NCI-H1105 treated with DMSO at 0.1 percent for 48 hours (cell line): ENCODE measurements at regions not wholly inside any gene's neighbourhood (a gene's known extent, or its start where the extent isn't known, plus 50 kb on each side); places are given as distances from the start of the nearest gene placed in this dataset.
"Not testable (repeated sequence)": the region's sequence is repeated elsewhere in the genome, so short reads cannot be mapped to it uniquely, and the experiment has no call there.

Experiments
- DNase-seq: peaks from one replicate; lab custom pipeline; 2025; lab: John Stamatoyannopoulos, UW

DNA sequence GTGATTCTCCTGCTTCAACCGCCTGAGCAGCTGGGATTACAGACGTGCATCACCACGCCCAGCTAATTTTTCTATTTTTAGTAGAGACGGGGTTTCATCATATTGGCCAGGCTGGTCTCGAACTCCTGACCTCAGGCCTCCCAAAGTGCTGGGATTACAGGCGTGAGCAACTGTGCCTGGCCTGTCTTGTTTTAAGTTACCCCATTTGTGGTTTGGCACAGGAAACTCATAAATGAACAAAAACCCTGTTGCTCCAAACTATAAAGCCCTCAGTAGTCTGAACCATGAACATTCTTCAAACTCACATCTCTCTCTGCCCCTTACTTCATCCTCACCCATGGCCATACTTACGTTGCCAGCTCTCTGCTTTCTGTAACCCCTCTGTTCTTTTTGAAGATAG, 61.7 kb downstream of the RHOU start:
- not testable (repeated sequence) for DNase-seq

GRCh38 chr1:228798035-228798434, 62.8 kb downstream of the RHOU start:
- DNase-seq, result no peak

DNA sequence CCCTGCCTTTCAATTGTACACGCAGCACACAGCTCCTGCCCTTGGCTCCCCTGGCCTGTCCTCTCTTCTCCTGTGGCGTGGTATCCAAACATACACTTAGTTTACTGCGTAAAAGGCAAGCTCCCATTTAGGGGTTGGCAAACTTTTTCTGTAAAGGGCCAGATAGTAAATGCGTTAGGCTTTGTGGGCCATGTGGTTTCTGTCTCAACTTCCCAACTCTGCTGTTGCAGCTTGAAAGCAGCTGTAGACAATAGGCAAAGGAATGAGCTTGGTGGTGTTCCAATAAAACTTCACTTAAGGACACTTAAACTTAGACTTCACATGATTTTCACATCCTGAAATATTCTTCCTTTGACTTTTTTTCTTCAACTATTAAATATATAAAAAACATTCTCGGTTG, 63.3 kb downstream of the RHOU start:
- no peak for DNase-seq

DNA sequence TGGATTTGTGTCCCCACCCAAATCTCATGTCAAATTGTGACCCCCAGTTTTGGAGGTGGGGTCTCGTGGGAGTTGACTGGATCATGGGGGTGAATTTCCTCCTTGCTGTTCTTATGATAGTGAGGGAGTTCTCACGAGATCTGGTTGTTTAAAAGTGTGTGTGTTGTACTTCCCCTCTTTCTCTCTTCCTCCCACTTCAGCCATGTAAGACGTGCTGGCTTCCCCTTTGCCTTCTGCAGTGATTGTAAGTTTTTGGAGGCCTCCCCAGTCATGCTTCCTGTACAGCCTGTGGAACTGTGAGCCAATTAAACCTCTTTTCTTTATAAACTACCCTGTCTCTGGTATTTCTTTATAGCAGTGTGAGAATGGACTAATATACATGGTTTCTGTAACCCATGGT, 64.6 kb downstream of the RHOU start:
- DNase-seq, result no peak

GRCh38 chr1:228801068-228801467, 65.8 kb downstream of the RHOU start:
- DNase-seq, result no peak

DNA sequence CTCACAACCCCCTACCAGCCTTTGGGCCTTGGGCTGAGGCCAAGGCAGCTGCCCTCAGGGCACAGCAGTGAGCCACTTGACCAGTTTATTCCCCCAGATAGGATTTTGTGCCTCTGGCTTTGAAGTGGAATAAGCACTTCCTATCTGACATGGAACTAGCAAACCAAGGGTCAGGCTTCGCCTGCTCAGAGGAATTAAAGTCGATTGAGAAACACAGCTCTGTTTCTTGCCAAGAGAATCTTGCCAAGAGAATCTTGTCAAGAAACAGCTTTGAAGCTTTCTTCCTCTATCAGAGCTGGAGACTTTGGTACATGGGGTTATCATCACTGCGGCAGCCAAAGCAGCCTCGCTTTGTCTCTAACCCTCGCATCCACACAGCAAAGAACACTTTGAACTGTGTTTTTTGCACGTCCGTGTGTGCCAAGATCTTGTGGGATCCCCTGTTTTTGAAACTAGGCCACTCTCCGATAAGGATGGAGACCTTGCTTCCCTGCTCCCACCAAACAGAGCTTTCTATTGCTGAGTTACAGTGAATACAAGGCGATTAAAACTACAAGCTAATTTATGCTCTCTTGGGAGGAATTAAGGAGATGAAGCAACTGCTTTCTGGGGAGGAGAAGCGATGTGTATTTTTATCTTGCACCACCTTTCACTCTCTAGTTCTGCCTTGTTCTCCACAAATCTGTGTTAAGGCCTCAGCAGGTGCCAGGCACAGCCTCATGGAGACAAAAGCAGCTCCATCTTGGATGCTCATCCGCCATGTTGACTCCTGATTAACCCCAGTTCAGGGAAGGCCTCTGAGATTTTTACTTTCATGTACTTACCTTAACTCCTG, 67.3 kb downstream of the RHOU start:
- DNase-seq, result peak; percentile 24

DNA sequence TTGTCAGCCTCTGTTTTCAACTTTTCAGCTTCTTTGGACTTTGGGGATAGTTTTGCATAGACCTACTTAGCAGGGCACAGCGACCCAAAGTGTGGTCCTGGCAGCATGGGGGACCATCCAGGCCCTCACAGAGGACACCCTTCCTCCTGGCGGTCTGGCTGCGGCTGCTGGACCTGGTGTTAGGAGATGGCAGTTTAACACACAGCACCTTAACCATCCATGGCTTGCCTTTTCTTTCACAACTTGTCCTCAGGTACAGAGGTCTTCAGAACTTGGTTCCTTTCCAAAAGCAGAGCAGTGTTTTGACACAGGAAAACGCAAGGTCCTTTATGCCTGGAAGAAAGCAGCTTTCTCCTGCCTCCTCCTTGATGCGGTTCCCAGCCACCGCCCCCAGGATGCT, 68.1 kb downstream of the RHOU start:
- DNase-seq, result no peak

GRCh38 chr1:228804173-228804572, 68.9 kb downstream of the RHOU start:
- no peak for DNase-seq

GRCh38 chr1:228804640-228805413, 69.5 kb downstream of the RHOU start:
- DNase-seq, result no peak

- no peak for DNase-seq
Measured at GRCh38 chr1:228807904-228808605, 72.8 kb downstream of the RHOU start.

GRCh38 chr1:228809621-228810394, 74.5 kb downstream of the RHOU start:
- DNase-seq, result no peak

DNA sequence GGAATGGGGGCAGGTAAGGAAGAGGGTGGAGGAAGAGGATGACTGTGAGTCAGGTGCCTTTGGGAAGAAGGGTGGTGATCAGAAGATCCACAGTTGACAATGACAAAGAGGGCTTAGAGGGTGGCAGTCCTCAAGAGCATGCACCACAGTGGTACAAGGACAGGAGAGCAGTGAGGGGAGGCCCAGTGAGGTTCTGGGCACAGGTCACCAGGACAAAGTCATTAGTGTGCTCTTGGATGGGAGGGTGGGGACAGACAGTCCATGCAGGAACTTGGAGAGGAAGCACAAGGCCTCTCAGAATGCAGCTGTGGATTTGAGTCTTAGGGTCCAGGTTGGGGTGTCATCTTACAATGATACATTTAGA, 75.1 kb downstream of the RHOU start:
- no peak for DNase-seq

GRCh38 chr1:228810878-228811711, 75.8 kb downstream of the RHOU start:
- no peak for DNase-seq

DNA sequence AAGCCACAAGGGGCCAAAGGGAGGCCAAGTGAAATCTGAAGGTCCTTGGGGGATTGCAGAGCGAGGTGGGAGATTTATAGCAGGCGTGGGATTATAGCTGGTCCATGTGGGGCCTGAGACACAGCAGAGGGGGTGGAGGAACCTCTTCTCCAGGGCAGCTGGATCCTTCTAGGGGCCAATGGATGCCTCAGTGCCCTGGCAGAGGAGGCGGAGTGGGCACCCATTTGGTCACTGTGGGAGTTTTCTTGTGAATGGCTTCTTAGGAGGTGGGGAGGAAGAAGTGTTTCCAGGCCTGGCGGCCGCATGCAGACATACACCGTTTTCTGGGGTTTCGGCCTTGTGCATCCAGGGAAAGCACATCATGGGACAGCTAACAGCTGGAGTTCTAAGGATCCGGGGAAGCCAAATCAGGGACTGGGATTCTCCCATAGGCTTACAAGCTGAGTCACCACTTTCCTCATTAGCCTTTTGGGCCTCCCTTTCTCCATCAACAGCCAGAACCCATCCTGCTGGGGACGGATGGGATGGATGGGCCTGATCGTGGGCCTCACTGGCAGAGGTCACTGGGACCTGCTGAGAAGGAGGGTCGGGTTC, 76.5 kb downstream of the RHOU start:
- no peak for DNase-seq

DNA sequence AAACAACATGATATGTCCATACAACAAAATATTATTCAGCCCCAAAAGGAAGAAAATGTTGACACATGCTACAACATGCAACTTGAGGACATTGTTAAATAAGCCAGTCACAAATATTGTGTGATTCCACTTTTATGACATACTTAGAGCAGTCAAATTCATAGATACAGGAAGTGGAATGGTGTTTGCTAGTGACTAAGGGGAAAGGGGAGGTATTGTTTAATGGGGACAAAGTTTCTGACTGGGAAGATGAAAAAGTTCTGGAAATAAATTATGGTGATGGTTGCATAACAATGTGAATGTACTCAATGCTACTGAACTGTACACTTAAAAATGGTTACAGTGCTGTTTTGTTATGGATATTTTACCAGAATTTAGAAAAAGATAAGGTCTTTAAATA, 77.7 kb downstream of the RHOU start:
- no peak for DNase-seq

DNA sequence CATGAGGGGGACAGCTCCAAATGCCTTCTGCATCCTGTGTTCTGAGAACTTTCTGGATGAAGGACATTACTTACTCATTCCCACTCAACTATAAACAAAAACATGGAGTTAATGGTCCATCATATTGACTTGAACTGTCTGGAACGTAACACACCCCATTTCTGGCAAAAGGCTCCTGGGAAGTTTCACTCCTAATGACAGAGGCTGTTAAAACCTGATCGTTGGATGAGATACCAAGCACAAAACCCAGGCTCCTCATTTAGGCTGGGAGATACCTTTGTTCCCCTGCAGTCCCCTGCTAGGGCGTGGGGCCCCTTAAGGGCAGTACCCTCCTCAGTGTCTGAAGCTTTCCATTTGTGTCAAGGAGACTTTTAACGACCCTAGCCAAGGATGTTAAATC, 78.9 kb downstream of the RHOU start:
- DNase-seq, result no peak

DNA sequence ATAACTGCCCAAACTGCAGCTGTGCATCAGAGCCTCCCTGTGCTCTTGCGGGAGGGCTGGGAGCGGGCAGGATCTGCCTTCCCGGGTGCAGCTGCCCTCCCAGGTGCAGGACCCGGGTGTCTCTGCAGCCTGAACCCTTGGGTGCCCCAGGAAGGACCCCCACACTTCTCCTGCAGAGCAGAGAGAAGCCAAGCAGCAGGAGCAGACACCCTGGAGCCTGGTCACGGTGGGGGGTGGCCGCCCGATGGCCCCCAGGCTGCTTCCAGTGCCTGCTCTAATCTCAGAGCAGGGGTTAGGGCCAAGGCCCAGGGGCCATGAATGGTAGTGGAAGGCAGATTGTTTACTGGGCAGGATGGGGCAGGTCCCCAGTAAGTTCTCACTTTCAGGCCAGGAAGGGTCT, 83.0 kb downstream of the RHOU start:
- DNase-seq, result no peak

GRCh38 chr1:228818928-228819630, 83.8 kb downstream of the RHOU start:
- DNase-seq, result no peak

DNA sequence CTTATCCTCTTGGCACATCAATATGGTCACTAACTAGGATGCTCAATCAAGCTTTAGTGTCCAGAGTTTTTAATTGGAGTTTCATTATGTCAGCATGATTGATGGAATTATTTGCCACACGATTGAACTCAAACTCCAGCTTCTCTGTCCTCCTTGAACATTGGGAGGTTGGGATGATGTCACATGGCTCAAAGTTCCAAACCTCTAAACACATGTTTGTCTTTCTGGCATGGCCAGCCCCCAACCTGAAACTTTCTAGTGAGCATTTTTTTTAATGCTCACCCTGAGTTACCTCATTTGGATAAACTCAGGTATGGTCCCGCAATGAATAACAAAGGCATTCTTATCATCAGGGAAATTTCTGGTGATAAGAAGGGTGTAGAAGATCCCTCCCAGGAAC, 86.0 kb downstream of the RHOU start:
- no peak for DNase-seq

DNA sequence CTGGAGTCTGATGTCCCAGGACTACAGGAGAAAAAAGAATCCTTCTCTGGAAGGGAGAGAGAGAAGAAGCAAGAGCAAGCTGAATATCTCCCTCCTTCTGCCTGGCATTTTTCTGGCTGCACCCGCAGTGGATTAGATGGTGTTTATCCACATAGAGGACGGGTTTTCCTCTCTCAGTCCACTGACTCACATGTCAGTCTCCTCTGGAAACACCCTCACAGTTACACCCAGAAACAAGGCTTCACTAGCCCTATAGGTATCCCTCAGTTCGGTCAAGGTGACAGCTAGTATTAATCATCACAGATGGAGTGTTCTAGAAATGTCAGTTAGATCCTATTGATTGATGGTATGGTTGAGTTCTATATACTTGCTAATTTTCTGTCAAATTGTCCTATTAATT, 87.9 kb downstream of the RHOU start:
- DNase-seq, result no peak
